ENCODE measurements at regions not wholly inside any gene's neighbourhood (a gene's known extent, or its start where the extent isn't known, plus 50 kb on each side); places are given as distances from the start of the nearest gene placed in this dataset.

DNA sequence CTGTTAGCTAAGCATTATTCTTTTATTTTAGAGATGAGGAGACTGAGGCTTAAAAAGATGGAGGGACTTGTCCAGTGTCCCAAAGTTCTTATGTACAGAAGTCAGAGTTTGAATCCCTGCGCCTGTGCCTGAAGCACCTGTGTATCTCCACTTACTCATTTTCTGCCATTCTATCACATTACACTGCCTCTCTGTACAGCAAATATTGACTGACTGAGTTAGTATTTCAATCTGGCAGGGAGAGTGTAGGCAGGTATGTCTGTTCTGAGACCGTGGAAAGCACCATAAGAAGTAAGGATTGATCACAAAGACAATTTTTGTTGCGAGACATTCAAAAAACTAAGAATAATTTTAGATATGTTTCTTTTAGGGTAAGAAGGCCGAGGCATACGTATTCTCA lies 162.7 kb downstream of the KITLG start:
- TF ChIP-seq, protein P1, sequence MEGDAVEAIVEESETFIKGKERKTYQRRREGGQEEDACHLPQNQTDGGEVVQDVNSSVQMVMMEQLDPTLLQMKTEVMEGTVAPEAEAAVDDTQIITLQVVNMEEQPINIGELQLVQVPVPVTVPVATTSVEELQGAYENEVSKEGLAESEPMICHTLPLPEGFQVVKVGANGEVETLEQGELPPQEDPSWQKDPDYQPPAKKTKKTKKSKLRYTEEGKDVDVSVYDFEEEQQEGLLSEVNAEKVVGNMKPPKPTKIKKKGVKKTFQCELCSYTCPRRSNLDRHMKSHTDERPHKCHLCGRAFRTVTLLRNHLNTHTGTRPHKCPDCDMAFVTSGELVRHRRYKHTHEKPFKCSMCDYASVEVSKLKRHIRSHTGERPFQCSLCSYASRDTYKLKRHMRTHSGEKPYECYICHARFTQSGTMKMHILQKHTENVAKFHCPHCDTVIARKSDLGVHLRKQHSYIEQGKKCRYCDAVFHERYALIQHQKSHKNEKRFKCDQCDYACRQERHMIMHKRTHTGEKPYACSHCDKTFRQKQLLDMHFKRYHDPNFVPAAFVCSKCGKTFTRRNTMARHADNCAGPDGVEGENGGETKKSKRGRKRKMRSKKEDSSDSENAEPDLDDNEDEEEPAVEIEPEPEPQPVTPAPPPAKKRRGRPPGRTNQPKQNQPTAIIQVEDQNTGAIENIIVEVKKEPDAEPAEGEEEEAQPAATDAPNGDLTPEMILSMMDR (IDR thresholded peaks at IDR 0.05): no peak
- no peak for TF ChIP-seq POLR2A (IDR thresholded peaks at IDR 0.05)
- TF ChIP-seq POLR2AphosphoS5 (IDR thresholded peaks at IDR 0.05): peak; percentile 65
